ENCODE measurements at regions not wholly inside any gene's neighbourhood (a gene's known extent, or its start where the extent isn't known, plus 50 kb on each side); places are given as distances from the start of the nearest gene placed in this dataset.

DNA sequence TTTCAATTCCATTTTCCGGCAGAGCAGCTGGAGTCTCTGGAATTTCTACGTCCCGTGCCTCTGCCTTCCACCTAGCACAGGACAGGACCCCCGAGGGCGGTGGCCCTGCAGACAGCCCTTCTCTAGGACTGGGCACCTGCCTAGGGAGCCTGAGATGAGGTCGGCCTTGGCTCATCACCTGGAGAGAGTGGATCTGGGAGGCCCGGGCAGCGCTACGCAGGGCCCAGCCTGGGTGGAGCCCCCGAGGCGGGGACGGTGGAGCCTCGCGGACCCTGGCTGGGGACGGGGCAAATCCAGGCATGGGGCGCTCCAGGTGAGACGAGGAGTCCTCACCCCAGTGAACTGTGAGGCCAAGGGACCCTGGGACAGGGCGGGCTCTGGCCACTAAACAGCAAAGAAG, 114.5 kb downstream of the MTRR start:
- TF ChIP-seq, protein P1, sequence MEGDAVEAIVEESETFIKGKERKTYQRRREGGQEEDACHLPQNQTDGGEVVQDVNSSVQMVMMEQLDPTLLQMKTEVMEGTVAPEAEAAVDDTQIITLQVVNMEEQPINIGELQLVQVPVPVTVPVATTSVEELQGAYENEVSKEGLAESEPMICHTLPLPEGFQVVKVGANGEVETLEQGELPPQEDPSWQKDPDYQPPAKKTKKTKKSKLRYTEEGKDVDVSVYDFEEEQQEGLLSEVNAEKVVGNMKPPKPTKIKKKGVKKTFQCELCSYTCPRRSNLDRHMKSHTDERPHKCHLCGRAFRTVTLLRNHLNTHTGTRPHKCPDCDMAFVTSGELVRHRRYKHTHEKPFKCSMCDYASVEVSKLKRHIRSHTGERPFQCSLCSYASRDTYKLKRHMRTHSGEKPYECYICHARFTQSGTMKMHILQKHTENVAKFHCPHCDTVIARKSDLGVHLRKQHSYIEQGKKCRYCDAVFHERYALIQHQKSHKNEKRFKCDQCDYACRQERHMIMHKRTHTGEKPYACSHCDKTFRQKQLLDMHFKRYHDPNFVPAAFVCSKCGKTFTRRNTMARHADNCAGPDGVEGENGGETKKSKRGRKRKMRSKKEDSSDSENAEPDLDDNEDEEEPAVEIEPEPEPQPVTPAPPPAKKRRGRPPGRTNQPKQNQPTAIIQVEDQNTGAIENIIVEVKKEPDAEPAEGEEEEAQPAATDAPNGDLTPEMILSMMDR (IDR thresholded peaks at IDR 0.05) = no peak
- TF ChIP-seq POLR2A (IDR thresholded peaks at IDR 0.05) = no peak
